ENCODE measurements at regions not wholly inside any gene's neighbourhood (a gene's known extent, or its start where the extent isn't known, plus 50 kb on each side); places are given as distances from the start of the nearest gene placed in this dataset.

DNA sequence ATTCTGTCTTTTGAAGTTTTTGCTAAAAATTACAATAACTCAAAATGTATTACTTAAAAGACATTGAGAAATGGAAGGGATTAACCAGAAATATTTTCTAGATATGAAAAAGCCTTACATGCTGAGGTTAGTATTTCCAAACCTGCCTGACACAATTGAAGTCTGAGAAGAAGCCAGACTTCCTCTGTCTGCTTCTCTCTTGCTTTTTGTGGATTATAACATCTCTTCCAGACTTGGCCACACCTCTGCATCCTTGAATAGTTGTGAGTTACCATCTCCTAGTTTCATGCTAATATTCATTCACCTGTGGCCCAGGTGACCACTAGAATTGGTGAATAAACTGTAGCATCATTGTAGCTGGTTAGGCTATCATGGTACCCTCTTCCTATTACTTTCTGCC, 497.6 kb downstream of the SLC16A7 start:
- Histone ChIP-seq H3K9ac (ENCODE audit: low read length) (no peak overlapping the region), H3K9me2 (ENCODE audit: insufficient read depth, low read length) (no peaks in the 10 kb centered on the region), H3K79me2 (replicated peaks; ENCODE audit: insufficient read depth, low read length) (no peaks in the 10 kb centered on the region), H3K9me3 (ENCODE audit: low read length) (no peaks in the 10 kb centered on the region), H3K4me3 (ENCODE audit: low read length) (no peak overlapping the region), H3K36me3 (ENCODE audit: insufficient read depth, low read length) (no peaks in the 10 kb centered on the region), H3K27me3 (ENCODE audit: insufficient read depth, low read depth, low read length) (no peaks in the 10 kb centered on the region), H2AFZ (ENCODE audit: low read depth, low read length) (no peak overlapping the region), H4K20me1 (ENCODE audit: insufficient read depth) (no peaks in the 10 kb centered on the region), H3K4me2 (ENCODE audit: low read length) (no peak overlapping the region), H3F3A (ENCODE audit: insufficient read depth, low read length, poor library complexity, severe bottlenecking) (no peaks in the 10 kb centered on the region), H3K27ac (ENCODE audit: low read length) (no peak overlapping the region)
- TF ChIP-seq TAF1 (IDR thresholded peaks at IDR 0.05; ENCODE audit: low read depth), result no peak
- TF ChIP-seq, protein P1, sequence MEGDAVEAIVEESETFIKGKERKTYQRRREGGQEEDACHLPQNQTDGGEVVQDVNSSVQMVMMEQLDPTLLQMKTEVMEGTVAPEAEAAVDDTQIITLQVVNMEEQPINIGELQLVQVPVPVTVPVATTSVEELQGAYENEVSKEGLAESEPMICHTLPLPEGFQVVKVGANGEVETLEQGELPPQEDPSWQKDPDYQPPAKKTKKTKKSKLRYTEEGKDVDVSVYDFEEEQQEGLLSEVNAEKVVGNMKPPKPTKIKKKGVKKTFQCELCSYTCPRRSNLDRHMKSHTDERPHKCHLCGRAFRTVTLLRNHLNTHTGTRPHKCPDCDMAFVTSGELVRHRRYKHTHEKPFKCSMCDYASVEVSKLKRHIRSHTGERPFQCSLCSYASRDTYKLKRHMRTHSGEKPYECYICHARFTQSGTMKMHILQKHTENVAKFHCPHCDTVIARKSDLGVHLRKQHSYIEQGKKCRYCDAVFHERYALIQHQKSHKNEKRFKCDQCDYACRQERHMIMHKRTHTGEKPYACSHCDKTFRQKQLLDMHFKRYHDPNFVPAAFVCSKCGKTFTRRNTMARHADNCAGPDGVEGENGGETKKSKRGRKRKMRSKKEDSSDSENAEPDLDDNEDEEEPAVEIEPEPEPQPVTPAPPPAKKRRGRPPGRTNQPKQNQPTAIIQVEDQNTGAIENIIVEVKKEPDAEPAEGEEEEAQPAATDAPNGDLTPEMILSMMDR (IDR thresholded peaks at IDR 0.05; ENCODE audit: poor library complexity, severe bottlenecking), result no peak

DNA sequence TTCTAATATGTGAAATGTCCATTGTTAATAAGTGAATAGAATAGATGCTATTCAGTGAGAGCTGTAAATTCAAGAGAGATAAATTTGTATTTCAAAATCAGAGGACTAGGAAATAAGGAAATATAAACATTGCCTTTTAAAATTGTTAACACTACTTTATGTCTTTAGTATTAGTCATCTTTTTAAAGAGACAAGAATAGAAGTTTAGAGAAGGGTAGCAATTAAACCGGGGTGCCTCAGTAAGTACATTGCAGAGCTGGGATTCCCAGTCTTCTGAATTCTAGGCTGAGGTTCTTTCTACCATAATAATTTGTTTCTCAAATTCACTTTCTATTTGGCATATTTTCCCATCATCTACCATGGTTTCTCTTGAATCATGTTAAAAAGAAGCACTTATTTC, 498.6 kb downstream of the SLC16A7 start:
- no peak overlapping the region for H3K4me2 ChIP-seq (ENCODE audit: low read length)
- H3F3A ChIP-seq (ENCODE audit: insufficient read depth, low read length, poor library complexity, severe bottlenecking), result no peaks in the 10 kb centered on the region
- no peak overlapping the region for H3K9ac ChIP-seq (ENCODE audit: low read length)
- TF ChIP-seq MXI1 (conservative IDR thresholded peaks at IDR 0.05; ENCODE audit: poor library complexity, severe bottlenecking) (no peak), EP300 (conservative IDR thresholded peaks at IDR 0.05; ENCODE audit: poor library complexity, severe bottlenecking) (no peak), SMC3 (conservative IDR thresholded peaks at IDR 0.05; ENCODE audit: poor library complexity) (no peak), RAD21 (conservative IDR thresholded peaks at IDR 0.05) (no peak), POLR2AphosphoS5 (IDR thresholded peaks at IDR 0.05) (no peak), TAF1 (IDR thresholded peaks at IDR 0.05; ENCODE audit: low read depth) (no peak), EZH2 (IDR thresholded peaks at IDR 0.05; ENCODE audit: borderline replicate concordance, insufficient read depth, low read length, poor library complexity, severe bottlenecking) (no peak)
- TF ChIP-seq, protein P2, sequence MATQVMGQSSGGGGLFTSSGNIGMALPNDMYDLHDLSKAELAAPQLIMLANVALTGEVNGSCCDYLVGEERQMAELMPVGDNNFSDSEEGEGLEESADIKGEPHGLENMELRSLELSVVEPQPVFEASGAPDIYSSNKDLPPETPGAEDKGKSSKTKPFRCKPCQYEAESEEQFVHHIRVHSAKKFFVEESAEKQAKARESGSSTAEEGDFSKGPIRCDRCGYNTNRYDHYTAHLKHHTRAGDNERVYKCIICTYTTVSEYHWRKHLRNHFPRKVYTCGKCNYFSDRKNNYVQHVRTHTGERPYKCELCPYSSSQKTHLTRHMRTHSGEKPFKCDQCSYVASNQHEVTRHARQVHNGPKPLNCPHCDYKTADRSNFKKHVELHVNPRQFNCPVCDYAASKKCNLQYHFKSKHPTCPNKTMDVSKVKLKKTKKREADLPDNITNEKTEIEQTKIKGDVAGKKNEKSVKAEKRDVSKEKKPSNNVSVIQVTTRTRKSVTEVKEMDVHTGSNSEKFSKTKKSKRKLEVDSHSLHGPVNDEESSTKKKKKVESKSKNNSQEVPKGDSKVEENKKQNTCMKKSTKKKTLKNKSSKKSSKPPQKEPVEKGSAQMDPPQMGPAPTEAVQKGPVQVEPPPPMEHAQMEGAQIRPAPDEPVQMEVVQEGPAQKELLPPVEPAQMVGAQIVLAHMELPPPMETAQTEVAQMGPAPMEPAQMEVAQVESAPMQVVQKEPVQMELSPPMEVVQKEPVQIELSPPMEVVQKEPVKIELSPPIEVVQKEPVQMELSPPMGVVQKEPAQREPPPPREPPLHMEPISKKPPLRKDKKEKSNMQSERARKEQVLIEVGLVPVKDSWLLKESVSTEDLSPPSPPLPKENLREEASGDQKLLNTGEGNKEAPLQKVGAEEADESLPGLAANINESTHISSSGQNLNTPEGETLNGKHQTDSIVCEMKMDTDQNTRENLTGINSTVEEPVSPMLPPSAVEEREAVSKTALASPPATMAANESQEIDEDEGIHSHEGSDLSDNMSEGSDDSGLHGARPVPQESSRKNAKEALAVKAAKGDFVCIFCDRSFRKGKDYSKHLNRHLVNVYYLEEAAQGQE (IDR thresholded peaks at IDR 0.05; ENCODE audit: borderline replicate concordance), result no peak
- TF ChIP-seq, protein P1 (IDR thresholded peaks at IDR 0.05; ENCODE audit: poor library complexity, severe bottlenecking), result no peak
- no peak overlapping the region for H3K4me3 ChIP-seq (ENCODE audit: low read length)
- no peaks in the 10 kb centered on the region for H3K79me2 ChIP-seq (replicated peaks; ENCODE audit: insufficient read depth, low read length)
- no peaks in the 10 kb centered on the region for H3K9me2 ChIP-seq (ENCODE audit: insufficient read depth, low read length)
- no peak overlapping the region for H3K27ac ChIP-seq (ENCODE audit: low read length)
- H3K9me3 ChIP-seq (ENCODE audit: low read length), result no peaks in the 10 kb centered on the region
- no peaks in the 10 kb centered on the region for H3K27me3 ChIP-seq (ENCODE audit: insufficient read depth, low read depth, low read length)
- H4K20me1 ChIP-seq (ENCODE audit: insufficient read depth), result no peaks in the 10 kb centered on the region
- no peak overlapping the region for H2AFZ ChIP-seq (ENCODE audit: low read depth, low read length)
- H3K36me3 ChIP-seq (ENCODE audit: insufficient read depth, low read length), result no peaks in the 10 kb centered on the region

Data from neural cell (in vitro differentiated cells).